Ascending aorta (tissue), 2 donors: ENCODE measurements at regions not wholly inside any gene's neighbourhood (a gene's known extent, or its start where the extent isn't known, plus 50 kb on each side); places are given as distances from the start of the nearest gene placed in this dataset.
"Not testable (repeated sequence)": the region's sequence is repeated elsewhere in the genome, so short reads cannot be mapped to it uniquely, and the experiment has no call there.

Experiments
- DNase-seq, 2 donors: peaks; one replicate each; pipeline ENCODE4 v3.0.0-alpha.2; 2019; ENCODE audit warnings: low spot score in 2 of 2
- H3K27ac ChIP-seq, 2 donors: fragments of 200-600 bp; sonication (generic); one replicate each; pipeline ENCODE4 v1.5.1; 2016 to 2017; ENCODE audit warnings: mild to moderate bottlenecking in 1 of 2
- H3K27me3 ChIP-seq: fragments of 200-600 bp; sonication (generic); one replicate; pipeline ENCODE4 v1.5.1; 2017
- H3K36me3 ChIP-seq, 2 donors: fragments of 200-600 bp; sonication (generic); one replicate each; pipeline ENCODE4 v1.5.1; 2016
- H3K4me1 ChIP-seq, 2 donors: fragments of 200-600 bp; sonication (generic); one replicate each; pipeline ENCODE4 v1.5.1; 2016 to 2017; ENCODE audit warnings: mild to moderate bottlenecking in 1 of 2
- H3K4me3 ChIP-seq, 2 donors: fragments of 200-600 bp; sonication (generic); one replicate each; pipeline ENCODE4 v1.5.1; 2016 to 2017; ENCODE audit warnings: mild to moderate bottlenecking in 1 of 2
- H3K9me3 ChIP-seq, 2 donors: fragments of 200-600 bp; sonication (generic); one replicate each; pipeline ENCODE4 v1.5.1; 2016
- intact Hi-C: fragments of 100-400 bp; cut with DNase I; formaldehyde crosslinking; loops from one replicate; pipeline ENCODE4 v1.15.1; 2023
- TF ChIP-seq, protein P1 (sequence below), 3 experiments: fragments of 200-600 bp in 2 of 3; fragments of 450-650 bp in 1 of 3; sonication (generic) in 2 of 3; IDR thresholded peaks; one replicate each; pipeline ENCODE4 v1.5.1; 2016 to 2019; ENCODE audit warnings: antibody characterized with exemption in 3 of 3, mild to moderate bottlenecking in 1 of 3, moderate library complexity in 1 of 3

DNA sequence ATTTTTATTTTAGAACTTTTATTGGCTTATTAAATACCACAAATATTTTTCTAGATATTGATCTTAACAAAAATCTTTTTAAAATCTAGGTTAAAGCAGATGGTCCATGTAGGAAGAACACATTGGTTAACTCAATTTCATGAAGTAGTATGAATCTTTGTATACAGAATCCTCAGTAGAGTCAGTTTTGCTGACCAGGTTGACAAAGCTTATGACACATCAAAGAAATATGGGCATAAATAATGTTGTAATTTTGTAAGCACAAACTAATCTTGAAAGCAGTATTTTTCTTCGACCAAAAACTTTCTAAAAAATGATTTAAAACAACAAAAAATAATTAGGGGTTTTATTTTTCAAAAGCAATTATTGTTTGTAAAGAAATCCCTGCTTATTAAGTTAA is 479.3 kb upstream of the PCDH10 start:
- intact Hi-C loops: no loop called here
- Histone ChIP-seq H3K4me3 (no peak overlapping the region), H3K27me3 (no peaks in the 10 kb centered on the region), H3K9me3 (no peaks in the 10 kb centered on the region), H3K4me1 (no peaks in the 10 kb centered on the region), H3K27ac (no peak overlapping the region), H3K36me3 (no peaks in the 10 kb centered on the region)
- no peak for DNase-seq
- TF ChIP-seq, protein P1, sequence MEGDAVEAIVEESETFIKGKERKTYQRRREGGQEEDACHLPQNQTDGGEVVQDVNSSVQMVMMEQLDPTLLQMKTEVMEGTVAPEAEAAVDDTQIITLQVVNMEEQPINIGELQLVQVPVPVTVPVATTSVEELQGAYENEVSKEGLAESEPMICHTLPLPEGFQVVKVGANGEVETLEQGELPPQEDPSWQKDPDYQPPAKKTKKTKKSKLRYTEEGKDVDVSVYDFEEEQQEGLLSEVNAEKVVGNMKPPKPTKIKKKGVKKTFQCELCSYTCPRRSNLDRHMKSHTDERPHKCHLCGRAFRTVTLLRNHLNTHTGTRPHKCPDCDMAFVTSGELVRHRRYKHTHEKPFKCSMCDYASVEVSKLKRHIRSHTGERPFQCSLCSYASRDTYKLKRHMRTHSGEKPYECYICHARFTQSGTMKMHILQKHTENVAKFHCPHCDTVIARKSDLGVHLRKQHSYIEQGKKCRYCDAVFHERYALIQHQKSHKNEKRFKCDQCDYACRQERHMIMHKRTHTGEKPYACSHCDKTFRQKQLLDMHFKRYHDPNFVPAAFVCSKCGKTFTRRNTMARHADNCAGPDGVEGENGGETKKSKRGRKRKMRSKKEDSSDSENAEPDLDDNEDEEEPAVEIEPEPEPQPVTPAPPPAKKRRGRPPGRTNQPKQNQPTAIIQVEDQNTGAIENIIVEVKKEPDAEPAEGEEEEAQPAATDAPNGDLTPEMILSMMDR (IDR thresholded peaks at IDR 0.05): no peak

DNA sequence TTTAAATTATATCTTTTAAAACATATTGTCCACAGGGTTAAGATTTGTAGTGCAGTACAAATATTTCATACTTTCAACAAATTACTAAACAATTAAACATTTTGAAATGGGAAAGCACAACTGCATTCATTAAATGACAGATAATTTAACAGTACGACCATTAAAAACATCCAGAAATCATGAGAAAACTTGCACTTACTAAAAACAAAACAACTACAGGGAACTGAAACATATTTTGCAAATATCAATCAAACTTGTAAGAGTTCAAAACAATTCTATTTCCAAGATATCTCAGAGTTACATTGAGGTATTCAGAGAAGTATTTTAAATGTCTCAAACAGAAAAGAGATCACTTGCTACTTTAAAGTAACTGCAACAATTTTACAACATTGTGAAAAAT is 478.5 kb upstream of the PCDH10 start:
- DNase-seq: no peak
- H3K9me3 ChIP-seq: no peaks in the 10 kb centered on the region
- no peak overlapping the region for H3K4me3 ChIP-seq
- no peaks in the 10 kb centered on the region for H3K27me3 ChIP-seq
- H3K4me1 ChIP-seq: no peaks in the 10 kb centered on the region
- intact Hi-C loops: no loop called here
- H3K36me3 ChIP-seq: no peaks in the 10 kb centered on the region
- TF ChIP-seq, protein P1 (IDR thresholded peaks at IDR 0.05): no peak
- no peak overlapping the region for H3K27ac ChIP-seq

DNA sequence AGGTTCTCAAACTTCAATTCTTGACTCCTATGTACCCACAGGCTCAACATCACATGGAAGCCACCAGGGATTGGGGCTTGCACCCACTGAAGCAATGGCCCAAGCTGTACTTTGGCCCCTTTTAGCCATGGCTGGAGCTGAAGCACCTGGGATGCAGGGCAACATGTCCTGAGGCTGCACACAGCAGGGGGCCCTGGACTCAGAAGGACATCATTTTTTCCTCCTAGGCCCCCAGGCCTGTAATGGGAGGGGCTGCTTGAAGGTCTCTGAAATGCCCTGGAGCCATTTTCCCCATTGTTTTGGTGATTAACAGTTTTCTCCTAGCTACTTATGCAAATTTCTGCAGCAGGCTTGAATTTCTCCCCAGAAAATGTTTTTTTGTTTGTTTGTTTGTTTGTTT is 465.1 kb upstream of the PCDH10 start:
- H3K36me3 ChIP-seq: no peaks in the 10 kb centered on the region
- H3K4me1 ChIP-seq: no peaks in the 10 kb centered on the region
- DNase-seq: no peak
- intact Hi-C loops: no loop called here
- H3K4me3 ChIP-seq: no peak overlapping the region
- no peaks in the 10 kb centered on the region for H3K27me3 ChIP-seq
- H3K27ac ChIP-seq: no peak overlapping the region
- H3K9me3 ChIP-seq: no peaks in the 10 kb centered on the region
- TF ChIP-seq, protein P1 (IDR thresholded peaks at IDR 0.05): no peak

DNA sequence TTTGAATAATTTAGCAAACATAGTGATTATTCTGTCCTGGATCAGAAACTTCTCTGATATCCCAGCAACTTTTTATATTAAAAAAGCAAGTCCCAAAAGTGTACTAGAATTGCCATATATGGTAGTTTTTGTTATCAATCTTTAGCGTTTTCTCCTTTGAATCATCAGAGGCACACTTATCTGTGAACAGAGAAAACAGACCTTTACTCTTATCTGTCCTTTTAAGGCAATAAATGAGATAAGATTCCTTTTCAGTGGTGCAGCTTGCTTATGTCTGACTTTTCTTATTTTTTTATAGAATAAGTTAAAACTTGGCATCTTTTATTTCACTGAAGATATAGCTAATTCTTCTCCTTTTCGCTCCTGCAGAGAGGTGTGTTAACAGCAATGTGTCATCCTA is 458.1 kb upstream of the PCDH10 start:
- H3K4me1 ChIP-seq: no peaks in the 10 kb centered on the region
- TF ChIP-seq, protein P1 (IDR thresholded peaks at IDR 0.05): no peak
- H3K27me3 ChIP-seq: no peaks in the 10 kb centered on the region

DNA sequence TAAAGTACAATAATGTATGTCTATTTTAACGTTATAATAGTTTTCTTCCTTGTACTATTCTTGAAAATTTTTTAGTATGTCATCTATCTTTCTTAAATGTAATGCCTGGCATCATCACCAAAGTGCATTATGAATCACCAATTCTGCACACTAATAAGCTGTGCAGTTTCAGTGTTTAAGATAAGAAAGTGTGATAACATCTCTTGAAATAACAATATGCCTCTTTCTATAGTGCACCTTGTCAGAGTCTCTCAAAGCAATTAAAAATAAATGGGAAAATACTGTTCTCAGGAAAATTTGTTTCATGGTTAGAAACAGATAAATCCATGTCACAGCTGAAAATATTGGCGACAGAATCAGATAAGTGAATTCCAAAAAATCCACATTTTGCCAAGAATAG is 457.4 kb upstream of the PCDH10 start:
- TF ChIP-seq, protein P1 (IDR thresholded peaks at IDR 0.05): no peak
- intact Hi-C loops: no loop called here
- peaks cover 0 to 9% of the 10 kb centered on the region in 2 donors for H3K9me3 ChIP-seq

More for the DNA sequence above, 458.1 kb upstream of the PCDH10 start:
- Histone ChIP-seq H3K27ac (no peak overlapping the region), H3K36me3 (no peaks in the 10 kb centered on the region), H3K9me3 (peaks cover 0 to 9% of the 10 kb centered on the region in 2 donors), H3K4me3 (no peak overlapping the region)
- no peak for DNase-seq
- intact Hi-C loops: no loop called here

DNA sequence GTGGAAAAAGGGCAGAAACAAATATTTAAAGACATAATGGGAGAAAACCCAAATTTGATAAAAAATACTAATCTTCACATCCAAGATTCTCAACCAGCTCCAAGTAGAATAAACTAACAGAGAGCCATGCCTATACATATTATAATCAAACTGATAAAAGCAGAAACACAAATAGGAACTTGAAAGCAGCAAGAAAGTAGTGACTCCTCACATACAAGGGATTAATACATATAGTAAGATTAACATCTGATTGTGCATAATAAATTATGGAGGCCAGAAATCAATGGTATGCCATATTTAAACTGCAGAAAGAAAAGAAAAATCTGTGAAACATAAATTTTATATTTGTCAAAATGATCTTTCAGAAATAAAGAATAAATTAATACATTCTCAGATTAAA is 454.3 kb upstream of the PCDH10 start:
- H3K9me3 ChIP-seq: peaks cover 0 to 9% of the 10 kb centered on the region in 2 donors
- intact Hi-C loops: no loop called here
- H3K4me3 ChIP-seq: no peak overlapping the region
- TF ChIP-seq, protein P1 (IDR thresholded peaks at IDR 0.05): no peak
- H3K27ac ChIP-seq: no peak overlapping the region
- no peak for DNase-seq
- H3K27me3 ChIP-seq: no peaks in the 10 kb centered on the region
- no peaks in the 10 kb centered on the region for H3K4me1 ChIP-seq
- H3K36me3 ChIP-seq: no peaks in the 10 kb centered on the region

More for the DNA sequence above, 457.4 kb upstream of the PCDH10 start:
- DNase-seq: no peak
- H3K4me3 ChIP-seq: no peak overlapping the region
- H3K27me3 ChIP-seq: no peaks in the 10 kb centered on the region
- H3K36me3 ChIP-seq: no peaks in the 10 kb centered on the region
- H3K4me1 ChIP-seq: no peaks in the 10 kb centered on the region
- H3K27ac ChIP-seq: no peak overlapping the region

DNA sequence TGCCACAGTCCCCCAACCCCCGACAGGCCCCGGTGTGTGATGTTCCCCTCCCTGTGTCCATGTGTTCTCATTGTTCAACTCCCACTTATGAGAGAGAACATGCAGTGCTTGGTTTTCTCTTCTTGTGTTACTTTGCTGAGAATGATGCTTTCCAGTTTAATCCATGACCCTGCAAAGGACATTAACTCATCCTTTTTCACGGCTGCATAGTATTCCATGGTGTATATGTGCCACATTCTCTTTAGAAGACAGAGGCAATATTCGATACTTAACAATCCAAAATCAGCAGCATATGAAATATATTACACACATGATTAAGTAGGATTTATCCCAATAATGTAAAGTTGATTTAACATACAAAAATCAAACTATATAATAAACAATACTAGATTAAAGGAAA is 451.6 kb upstream of the PCDH10 start:
- H3K27me3 ChIP-seq, H3K4me3 ChIP-seq, H3K27ac ChIP-seq, DNase-seq, H3K4me1 ChIP-seq, H3K9me3 ChIP-seq, intact Hi-C loops, H3K36me3 ChIP-seq: not testable (repeated sequence)
